GM21786 (cell line): ENCODE measurements at regions not wholly inside any gene's neighbourhood (a gene's known extent, or its start where the extent isn't known, plus 50 kb on each side); places are given as distances from the start of the nearest gene placed in this dataset.

Source experiments
- ATAC-seq: cut with Tn5 transposase; IDR thresholded peaks from one replicate; pipeline ENCODE4 v1.9.1; 2021; ENCODE audit not compliant: unreplicated experiment

DNA sequence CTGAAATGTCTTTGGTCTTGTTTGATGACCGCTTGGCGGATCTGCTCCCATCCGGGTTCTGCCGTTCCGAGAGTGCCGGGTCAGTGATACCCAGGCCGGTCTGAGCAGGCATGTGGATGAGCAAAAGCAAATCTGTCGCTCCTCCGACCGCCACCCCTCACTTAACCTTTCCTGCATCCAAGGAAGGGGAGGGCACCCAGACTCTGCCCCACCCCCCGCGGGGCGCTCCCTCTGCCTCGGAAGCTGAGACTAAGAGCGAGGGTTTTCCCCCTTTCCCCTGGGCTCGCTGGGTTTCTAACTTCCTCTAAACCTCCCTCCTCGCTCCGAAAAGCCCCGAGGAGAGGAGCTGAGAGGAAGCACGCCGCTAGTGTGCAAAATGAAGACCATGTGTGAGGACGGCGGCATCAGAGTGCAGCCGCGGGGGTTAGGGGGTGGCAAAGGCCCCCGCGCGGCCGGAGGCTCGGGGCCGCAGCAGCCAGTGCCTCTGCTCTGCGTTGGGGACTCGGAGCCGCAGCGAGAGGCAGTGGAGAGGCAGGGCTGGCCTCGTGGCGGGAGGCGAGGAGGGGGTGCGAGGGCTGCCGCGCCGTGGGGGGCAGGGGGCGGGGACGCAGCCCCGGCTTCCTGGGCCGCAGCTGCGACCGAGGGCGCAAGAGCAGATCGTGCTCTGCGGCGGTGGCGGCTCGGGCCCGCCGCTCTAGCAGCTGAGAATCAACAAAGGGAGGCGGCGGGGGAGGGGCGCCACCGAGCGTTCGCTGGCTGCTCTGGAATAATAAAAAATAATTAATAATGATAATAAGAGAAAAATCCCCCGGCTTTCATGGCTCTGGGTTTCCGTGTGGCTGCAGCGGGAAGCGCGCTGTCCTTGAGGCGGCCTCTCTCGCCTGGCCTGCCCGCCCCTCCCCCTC is 55.8 kb upstream of the BCOR start:
- peak; percentile 64 for ATAC-seq

DNA sequence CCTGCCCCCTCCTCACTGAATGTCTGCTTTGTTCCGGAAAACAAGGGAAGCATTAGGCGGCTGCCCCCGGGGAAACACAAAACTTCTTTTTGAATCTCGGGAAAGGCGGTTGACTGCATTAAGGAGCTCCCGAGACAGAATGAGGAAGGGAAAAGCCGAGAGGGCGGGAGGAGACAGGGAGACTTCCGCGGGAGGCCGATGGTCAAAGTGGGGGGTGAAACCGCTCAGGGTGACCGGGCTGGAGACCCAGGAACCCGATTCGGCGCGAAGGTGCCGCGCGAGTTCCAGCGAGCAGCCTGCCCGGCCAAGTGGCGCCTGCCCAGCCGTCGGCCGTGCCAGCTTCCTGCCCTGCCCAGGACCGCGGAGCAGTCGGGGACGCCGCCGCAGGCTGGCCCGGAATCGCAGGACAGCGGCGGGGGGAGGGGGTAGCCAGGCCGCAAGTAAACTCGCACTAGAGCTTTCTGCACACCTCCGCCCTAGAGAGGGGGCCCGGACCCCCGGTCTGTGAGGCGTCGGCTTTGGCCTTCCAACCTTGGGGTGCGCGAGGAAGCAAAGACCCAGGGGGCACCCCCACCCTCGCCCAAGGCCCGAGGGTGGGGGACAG is 55.1 kb upstream of the BCOR start:
- ATAC-seq, result peak; percentile 3

GRCh38 chrX:40152173-40152711 is 54.5 kb upstream of the BCOR start:
- no peak for ATAC-seq

DNA sequence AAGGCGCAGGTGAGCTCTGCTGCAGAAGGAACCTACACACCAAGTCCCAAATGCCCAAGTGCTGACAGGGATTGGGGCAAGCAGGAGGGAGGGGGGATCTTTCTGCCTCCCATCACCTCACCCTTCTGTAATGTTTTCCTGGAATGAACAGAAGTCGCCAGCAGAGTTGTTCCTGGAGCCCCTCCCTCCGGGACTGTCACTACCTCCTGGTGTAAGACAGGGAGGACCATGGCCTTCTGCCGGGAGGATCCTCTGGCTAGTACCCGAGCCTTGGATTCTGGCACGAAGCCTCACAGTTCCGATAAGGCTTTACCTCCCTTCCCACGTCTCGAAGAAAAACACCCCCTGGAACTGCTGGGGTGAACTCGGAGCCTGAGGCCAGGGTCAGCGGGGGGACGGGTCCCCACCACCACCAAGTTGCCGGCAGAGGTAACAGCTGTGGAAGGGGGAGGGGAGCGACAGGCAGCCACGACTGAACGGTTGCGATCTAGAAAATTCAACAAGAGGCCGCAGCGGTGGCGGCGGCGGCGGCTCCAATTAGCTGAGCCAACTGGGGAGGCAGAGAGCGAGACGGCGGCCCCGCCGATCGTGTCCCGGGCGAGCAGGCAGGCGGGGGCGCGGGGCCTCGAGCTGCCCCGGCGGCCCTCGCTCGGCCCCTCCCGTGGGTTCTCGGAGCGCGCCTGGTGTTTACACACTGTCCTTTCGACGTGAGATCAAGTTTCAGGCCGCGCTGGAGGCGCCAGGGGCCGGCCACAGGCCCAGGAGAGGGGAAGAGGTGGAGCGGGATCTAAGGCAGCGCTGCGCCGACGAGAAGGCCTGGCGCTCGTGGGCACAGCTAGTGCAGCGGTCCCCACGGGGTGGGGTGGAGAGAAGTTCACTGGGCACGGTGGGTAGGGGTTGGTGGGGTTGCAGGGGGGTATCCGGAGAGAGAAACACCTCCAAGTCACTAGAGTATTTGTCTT is 53.7 kb upstream of the BCOR start:
- no peak for ATAC-seq

DNA sequence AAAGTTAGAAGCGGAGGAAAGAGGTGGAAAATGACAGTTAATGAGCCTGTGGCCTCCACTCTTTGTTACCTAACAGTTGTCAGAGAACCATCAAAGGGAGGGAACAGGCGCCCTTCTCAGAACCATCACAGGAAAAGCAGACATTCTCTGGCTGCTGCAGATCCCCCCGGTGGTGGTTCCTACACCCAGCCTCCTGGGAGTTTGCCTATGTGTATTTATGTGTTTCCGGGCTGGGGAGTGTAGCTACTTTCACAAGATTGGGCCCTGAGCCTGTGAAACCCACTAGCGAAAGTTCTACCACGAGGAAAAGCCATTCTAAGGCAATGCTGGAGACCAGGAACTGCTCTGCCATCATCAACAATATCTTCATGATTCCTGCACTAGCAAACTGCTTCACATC is 52.7 kb upstream of the BCOR start:
- no peak for ATAC-seq

DNA sequence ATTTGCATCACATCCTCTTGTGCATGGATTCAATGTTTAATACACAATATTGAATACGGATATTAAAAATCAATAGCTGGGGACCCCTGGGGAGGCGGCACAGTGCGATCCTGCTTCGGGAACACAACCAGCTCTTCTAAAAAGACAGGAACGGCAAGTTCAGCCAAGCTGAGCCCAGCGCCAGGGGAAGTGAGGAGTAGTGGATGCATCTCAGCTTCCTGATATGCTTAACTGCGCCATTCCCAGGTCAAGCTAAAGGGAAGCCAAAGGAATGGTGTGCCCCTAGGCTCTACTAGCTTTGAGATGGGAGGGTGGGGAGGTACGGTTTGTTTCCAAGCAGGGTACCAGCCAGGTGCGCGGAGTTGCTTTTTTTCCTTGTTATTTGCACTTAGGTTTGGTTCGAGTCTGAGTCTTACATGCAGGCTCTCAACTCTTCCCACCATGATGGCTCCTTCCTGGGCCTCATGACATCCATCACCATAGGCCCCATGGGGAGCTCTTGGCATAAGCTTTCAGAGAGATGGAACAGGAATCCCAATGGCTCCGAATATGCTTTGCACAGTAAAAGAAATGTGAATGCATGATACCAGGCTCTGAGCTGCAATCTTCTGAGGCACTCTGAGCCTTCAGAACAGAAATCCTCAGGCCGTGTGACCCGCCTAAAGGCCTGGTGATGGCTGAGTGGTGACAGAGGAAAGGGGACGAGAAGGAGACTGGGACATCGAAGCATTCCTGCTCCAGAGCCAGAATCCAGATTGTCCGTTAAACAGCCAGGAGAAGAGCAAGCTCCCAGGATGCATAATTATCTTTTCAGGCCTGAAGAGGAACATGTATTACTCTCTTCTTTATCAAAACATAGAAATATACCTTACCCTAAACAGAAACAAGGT is 51.8 kb upstream of the BCOR start:
- ATAC-seq, result no peak

DNA sequence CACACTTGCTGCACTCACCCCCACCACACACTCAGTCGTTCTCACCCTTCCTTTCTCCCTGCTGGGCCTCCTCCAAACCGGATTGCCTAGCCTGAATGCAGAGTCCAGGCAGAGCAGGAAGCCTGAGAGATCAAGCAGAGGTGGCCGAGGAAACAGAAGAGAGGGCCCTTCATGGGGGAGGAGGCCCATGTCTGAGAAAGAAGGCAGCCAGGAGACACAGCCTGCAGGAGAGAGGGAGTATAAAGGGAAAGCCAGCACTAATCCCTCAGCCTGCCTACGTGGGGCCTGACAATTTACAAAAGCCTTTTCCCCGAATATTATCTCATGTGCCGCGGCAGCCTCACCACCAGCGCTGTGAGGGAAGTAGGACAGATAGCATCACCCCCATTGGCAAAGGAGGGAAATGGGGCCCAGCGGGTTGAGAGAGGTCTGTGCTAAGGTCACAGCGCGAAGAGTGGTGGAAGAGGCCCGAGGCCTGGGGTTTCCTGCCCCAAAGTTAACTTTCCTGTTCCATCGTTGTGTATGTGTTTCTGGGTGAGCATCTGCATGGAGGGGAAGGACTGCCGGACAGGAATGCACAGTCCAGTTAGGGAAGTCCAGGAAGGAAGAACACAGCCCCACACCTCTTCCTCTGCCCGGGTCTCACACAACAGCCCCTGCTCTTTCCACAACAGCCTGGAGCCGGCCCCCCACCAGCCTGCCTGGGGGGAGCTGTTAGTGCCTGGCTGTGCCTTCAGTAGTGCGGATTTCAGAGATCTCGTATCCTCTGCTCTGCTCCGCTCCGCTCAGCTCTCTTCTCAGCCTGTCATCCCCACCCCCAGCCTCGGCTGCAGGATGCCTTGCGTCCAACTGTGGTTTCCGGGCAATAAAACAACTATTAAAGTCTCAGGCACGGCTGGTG is 50.9 kb upstream of the BCOR start:
- ATAC-seq, result no peak

- no peak for ATAC-seq
These were observed 50.2 kb upstream of the BCOR start for GRCh38 chrX:40147971-40148370.
